GM23248 (cell line): ENCODE measurements at regions not wholly inside any gene's neighbourhood (a gene's known extent, or its start where the extent isn't known, plus 50 kb on each side); places are given as distances from the start of the nearest gene placed in this dataset.

Experiments used
- DNase-seq: peaks from one replicate; pipeline ENCODE4 v3.0.0-alpha.2; 2015
- H2AFZ ChIP-seq: fragments of 200-600 bp; sonication (generic); 2 replicates; pipeline ENCODE4 v1.6.1; 2016; ENCODE audit warnings: antibody characterized with exemption
- H3F3A ChIP-seq: fragments of 200-600 bp; sonication (generic); 2 replicates; pipeline ENCODE4 v1.6.1; 2016; ENCODE audit warnings: mild to moderate bottlenecking, antibody characterized with exemption, mixed run types; ENCODE audit not compliant: insufficient read depth
- H3K27ac ChIP-seq: fragments of 200-600 bp; sonication (generic); 2 replicates; pipeline ENCODE4 v1.5.1; 2016; ENCODE audit warnings: mild to moderate bottlenecking
- H3K27me3 ChIP-seq: fragments of 200-600 bp; sonication (generic); replicated peaks from 2 replicates; pipeline ENCODE4 v1.6.1; 2016; ENCODE audit warnings: mild to moderate bottlenecking; ENCODE audit not compliant: insufficient read depth
- H3K36me3 ChIP-seq: fragments of 200-600 bp; sonication (generic); 2 replicates; pipeline ENCODE4 v1.6.1; 2016; ENCODE audit warnings: low read depth, mild to moderate bottlenecking
- H3K4me1 ChIP-seq: fragments of 200-600 bp; sonication (generic); 2 replicates; pipeline ENCODE4 v1.6.1; 2016; ENCODE audit warnings: mild to moderate bottlenecking; ENCODE audit not compliant: insufficient read depth
- H3K4me2 ChIP-seq: fragments of 200-600 bp; sonication (generic); one replicate; pipeline ENCODE4 v1.6.1; 2016; ENCODE audit warnings: mild to moderate bottlenecking; ENCODE audit not compliant: unreplicated experiment
- H3K4me3 ChIP-seq: fragments of 200-600 bp; sonication (generic); 2 replicates; pipeline ENCODE4 v1.5.1; 2016; ENCODE audit warnings: mild to moderate bottlenecking
- H3K79me2 ChIP-seq: fragments of 200-600 bp; sonication (generic); 2 replicates; pipeline ENCODE4 v1.6.1; 2016; ENCODE audit warnings: mild to moderate bottlenecking; ENCODE audit not compliant: insufficient read depth
- H3K9ac ChIP-seq: fragments of 200-600 bp; sonication (generic); 2 replicates; pipeline ENCODE4 v1.6.1; 2016; ENCODE audit warnings: mild to moderate bottlenecking
- H3K9me2 ChIP-seq: fragments of 200-600 bp; sonication (generic); 2 replicates; pipeline ENCODE4 v1.6.1; 2016; ENCODE audit warnings: mixed run types, mild to moderate bottlenecking, moderate library complexity; ENCODE audit not compliant: insufficient read depth
- H3K9me3 ChIP-seq: fragments of 200-600 bp; sonication (generic); one replicate; pipeline ENCODE4 v1.6.1; 2017; ENCODE audit warnings: low read depth
- H4K20me1 ChIP-seq: fragments of 200-600 bp; sonication (generic); 2 replicates; pipeline ENCODE4 v1.6.0; 2016; ENCODE audit not compliant: insufficient read depth
- EZH2 ChIP-seq: fragments of 200-600 bp; sonication (generic); IDR thresholded peaks from 2 replicates; pipeline ENCODE4 v1.6.1; 2018; ENCODE audit warnings: antibody characterized with exemption, mild to moderate bottlenecking; ENCODE audit not compliant: insufficient read depth, poor library complexity, severe bottlenecking
- EZH2phosphoT487 ChIP-seq: fragments of 200-600 bp; sonication (generic); IDR thresholded peaks from 2 replicates; pipeline ENCODE4 v1.6.1; 2018; ENCODE audit warnings: antibody characterized with exemption, moderate library complexity, mild to moderate bottlenecking, low read depth; ENCODE audit not compliant: insufficient read depth
- WGBS, 2 experiments: methylation state at CpG; one replicate each; pipeline ENCODE4 v1.1.6; 2015 to 2017; ENCODE audit warnings: low lambda C conversion rate in 2 of 2, low coverage in 1 of 2; ENCODE audit errors: missing lambda C conversion rate in 2 of 2; 5-methylcytosine and 5-hydroxymethylcytosine counted together
- in situ Hi-C: fragments of 300-500 bp; cut with MboI; formaldehyde crosslinking; loops from 2 replicates; pipeline ENCODE4 v1.15.0; 2020

GRCh38 chrX:10981506-10981905, 129.6 kb upstream of the HCCS start:
- Histone ChIP-seq H3K27me3 (no peaks in the 10 kb centered on the region), H3K36me3 (no peaks in the 10 kb centered on the region), H3F3A (no peaks in the 10 kb centered on the region), H3K79me2 (no peaks in the 10 kb centered on the region), H3K4me2 (no peak overlapping the region), H3K9me3 (no peaks in the 10 kb centered on the region), H3K4me1 (no peaks in the 10 kb centered on the region), H3K27ac (no peak overlapping the region), H3K9ac (no peak overlapping the region), H3K4me3 (no peak overlapping the region), H3K9me2 (no peaks in the 10 kb centered on the region), H4K20me1 (no peaks in the 10 kb centered on the region), H2AFZ (no peak overlapping the region)
- in situ Hi-C loops = no loop called here
- no peak for TF ChIP-seq EZH2phosphoT487
- no peak for TF ChIP-seq EZH2
- DNase-seq = no peak
- 76 to 77% methylated on average over 3 of the region's 3 CpGs for WGBS, 2 experiments

GRCh38 chrX:10983526-10983925, 127.6 kb upstream of the HCCS start:
- DNase-seq = no peak
- in situ Hi-C loops = no loop called here
- no peaks in the 10 kb centered on the region for H3F3A ChIP-seq
- H3K27ac ChIP-seq = no peak overlapping the region
- 90 to 96% methylated on average over 4 of the region's 4 CpGs for WGBS, 2 experiments
- H3K9me2 ChIP-seq = no peaks in the 10 kb centered on the region
- no peaks in the 10 kb centered on the region for H3K27me3 ChIP-seq
- H3K79me2 ChIP-seq = no peaks in the 10 kb centered on the region
- no peak overlapping the region for H2AFZ ChIP-seq
- no peaks in the 10 kb centered on the region for H3K36me3 ChIP-seq
- no peaks in the 10 kb centered on the region for H3K4me1 ChIP-seq
- H3K9me3 ChIP-seq = no peaks in the 10 kb centered on the region
- no peak for TF ChIP-seq EZH2
- no peak for TF ChIP-seq EZH2phosphoT487
- H3K9ac ChIP-seq = no peak overlapping the region
- no peak overlapping the region for H3K4me3 ChIP-seq
- no peaks in the 10 kb centered on the region for H4K20me1 ChIP-seq
- H3K4me2 ChIP-seq = no peak overlapping the region

DNA sequence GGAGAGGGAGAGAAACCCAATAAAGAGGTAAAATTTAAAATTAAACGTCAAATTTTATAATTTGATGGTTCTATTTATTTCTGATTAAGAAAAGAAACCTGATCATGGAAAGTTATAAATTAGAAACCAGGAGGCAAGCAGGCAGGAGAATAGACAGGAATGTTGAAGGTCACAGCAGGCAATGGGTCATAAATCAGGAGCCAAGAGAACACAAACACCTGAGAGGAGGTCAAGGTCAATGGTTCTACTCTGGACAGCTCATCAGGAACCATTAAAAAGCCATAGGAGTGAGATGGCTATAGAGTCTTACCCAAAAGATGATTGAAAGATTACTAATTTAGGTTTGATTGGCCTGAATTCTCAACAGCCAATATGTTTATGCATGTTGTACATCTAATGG, 126.9 kb upstream of the HCCS start:
- no peak for TF ChIP-seq EZH2
- no peak for TF ChIP-seq EZH2phosphoT487
- H4K20me1 ChIP-seq = no peaks in the 10 kb centered on the region
- 93 to 100% methylated on average over 1 of the region's 1 CpG for WGBS, 2 experiments

GRCh38 chrX:10986616-10987015, 124.5 kb upstream of the HCCS start:
- no peaks in the 10 kb centered on the region for H3K27me3 ChIP-seq
- peak; percentile 15 for DNase-seq
- WGBS, 2 experiments = 4 to 11% methylated on average over 2 of the region's 2 CpGs

More for the DNA sequence above, 126.9 kb upstream of the HCCS start:
- Histone ChIP-seq H3K4me3 (no peak overlapping the region), H3K4me1 (no peaks in the 10 kb centered on the region), H3K79me2 (no peaks in the 10 kb centered on the region), H2AFZ (no peak overlapping the region), H3K36me3 (no peaks in the 10 kb centered on the region), H3K9me3 (no peaks in the 10 kb centered on the region), H3K27ac (no peak overlapping the region), H3K9ac (no peak overlapping the region), H3F3A (no peaks in the 10 kb centered on the region), H3K27me3 (no peaks in the 10 kb centered on the region), H3K9me2 (no peaks in the 10 kb centered on the region), H3K4me2 (no peak overlapping the region)
- in situ Hi-C loops = no loop called here
- DNase-seq = no peak

DNA sequence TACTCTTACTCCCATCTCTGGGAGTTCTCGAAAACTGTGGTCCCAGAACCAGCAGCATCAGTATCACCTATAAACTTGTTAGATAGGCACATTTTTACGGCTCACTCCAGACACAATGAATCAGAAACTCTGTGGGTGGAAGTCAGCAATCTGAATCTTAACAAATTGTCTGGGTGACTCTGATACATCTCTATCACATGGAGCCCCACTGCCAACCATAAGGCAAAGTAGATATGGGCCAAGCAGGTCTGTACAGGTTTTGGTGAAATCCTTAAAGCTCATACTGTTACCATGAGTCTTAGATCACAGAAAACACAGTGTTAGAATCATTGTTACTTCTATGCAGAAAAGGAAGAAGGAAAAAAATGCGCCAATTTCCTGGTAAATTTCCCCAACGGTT, 122.5 kb upstream of the HCCS start:
- no peaks in the 10 kb centered on the region for H4K20me1 ChIP-seq
- no peak for DNase-seq
- H3K4me1 ChIP-seq = no peaks in the 10 kb centered on the region
- no peaks in the 10 kb centered on the region for H3K79me2 ChIP-seq
- 80 to 82% methylated on average over 4 of the region's 4 CpGs for WGBS, 2 experiments
- no peak overlapping the region for H3K27ac ChIP-seq
- H3K27me3 ChIP-seq = no peaks in the 10 kb centered on the region
- H3K4me3 ChIP-seq = no peak overlapping the region
- no peaks in the 10 kb centered on the region for H3F3A ChIP-seq
- H3K4me2 ChIP-seq = no peak overlapping the region
- no peak overlapping the region for H2AFZ ChIP-seq
- H3K9me2 ChIP-seq = no peaks in the 10 kb centered on the region
- H3K9me3 ChIP-seq = no peaks in the 10 kb centered on the region
- in situ Hi-C loops = no loop called here
- H3K36me3 ChIP-seq = no peaks in the 10 kb centered on the region
- H3K9ac ChIP-seq = no peak overlapping the region
- TF ChIP-seq EZH2 = no peak
- no peak for TF ChIP-seq EZH2phosphoT487

More at GRCh38 chrX:10986616-10987015, 124.5 kb upstream of the HCCS start:
- no peak overlapping the region for H3K4me2 ChIP-seq
- no peak overlapping the region for H3K27ac ChIP-seq
- H3K9ac ChIP-seq = no peak overlapping the region
- no peaks in the 10 kb centered on the region for H3K9me2 ChIP-seq
- no peaks in the 10 kb centered on the region for H3K4me1 ChIP-seq
- H3K79me2 ChIP-seq = no peaks in the 10 kb centered on the region
- TF ChIP-seq EZH2phosphoT487 (no peak), EZH2 (no peak)
- in situ Hi-C loops = no loop called here
- no peaks in the 10 kb centered on the region for H3F3A ChIP-seq
- H3K9me3 ChIP-seq = no peaks in the 10 kb centered on the region
- no peak overlapping the region for H3K4me3 ChIP-seq
- H3K36me3 ChIP-seq = no peaks in the 10 kb centered on the region
- H4K20me1 ChIP-seq = no peaks in the 10 kb centered on the region
- H2AFZ ChIP-seq = no peak overlapping the region
